Keratinocyte (primary cell): ENCODE measurements at regions not wholly inside any gene's neighbourhood (a gene's known extent, or its start where the extent isn't known, plus 50 kb on each side); places are given as distances from the start of the nearest gene placed in this dataset.

Source experiments
- DNase-seq: peaks from one replicate; pipeline ENCODE4 v3.0.0-alpha.2; 2011; ENCODE audit warnings: low read depth, missing footprints, low spot score
- FAIRE-seq: peaks from 2 replicates; lab custom pipeline; 2011; peaks lifted over from hg19 to GRCh38; lab: Jason Lieb, UNC
- H2AFZ ChIP-seq: 2 replicates; pipeline ENCODE4 v1.6.0; 2012; ENCODE audit warnings: low read length, control low read depth, inconsistent platforms; ENCODE audit not compliant: control insufficient read depth
- H3K27ac ChIP-seq: 2 replicates; pipeline ENCODE4 v1.5.1; 2011; ENCODE audit warnings: low read length; ENCODE audit not compliant: control insufficient read depth, insufficient read depth
- H3K27me3 ChIP-seq: 3 replicates; pipeline ENCODE4 v1.6.0; 2011; ENCODE audit warnings: low read length; ENCODE audit not compliant: control insufficient read depth, insufficient read depth; ENCODE audit errors: extremely low read depth
- H3K36me3 ChIP-seq, 2 experiments: 2 replicates in 1 of 2; 3 replicates in 1 of 2; pipeline ENCODE4 v1.5.1; 2011; ENCODE audit warnings: low read length in 2 of 2, mild to moderate bottlenecking in 1 of 2; ENCODE audit not compliant: control insufficient read depth in 2 of 2, insufficient read depth in 2 of 2; ENCODE audit errors: extremely low read depth in 1 of 2
- H3K4me1 ChIP-seq: 3 replicates; pipeline ENCODE4 v1.5.1; 2011; ENCODE audit warnings: low read length; ENCODE audit not compliant: control insufficient read depth, insufficient read depth; ENCODE audit errors: extremely low read depth
- H3K4me2 ChIP-seq: 3 replicates; pipeline ENCODE4 v1.6.0; 2011; ENCODE audit warnings: low read depth, low read length; ENCODE audit not compliant: control insufficient read depth, insufficient read depth; ENCODE audit errors: extremely low read depth
- H3K4me3 ChIP-seq, 3 experiments: fragments of 200-600 bp in 1 of 3; sonication (generic) in 1 of 3; 2 replicates in 2 of 3; 3 replicates in 1 of 3; pipeline ENCODE4 v1.5.1; 2011 to 2016; ENCODE audit warnings: low read length in 3 of 3, mild to moderate bottlenecking in 3 of 3, control low read depth in 2 of 3, inconsistent platforms in 1 of 3, low read depth in 1 of 3, mixed read lengths in 1 of 3, mixed run types in 1 of 3, moderate library complexity in 1 of 3; ENCODE audit not compliant: control insufficient read depth in 2 of 3, insufficient read depth in 2 of 3; ENCODE audit errors: extremely low read depth in 1 of 3
- H3K79me2 ChIP-seq: 2 replicates; pipeline ENCODE4 v1.6.0; 2012; ENCODE audit warnings: low read length; ENCODE audit not compliant: control insufficient read depth, insufficient read depth
- H3K9ac ChIP-seq: 3 replicates; pipeline ENCODE4 v1.6.0; 2011; ENCODE audit warnings: low read length; ENCODE audit not compliant: control insufficient read depth, insufficient read depth; ENCODE audit errors: extremely low read depth
- H3K9me1 ChIP-seq: 3 replicates; pipeline ENCODE4 v1.6.0; 2011; ENCODE audit warnings: low read length; ENCODE audit not compliant: control insufficient read depth, insufficient read depth; ENCODE audit errors: extremely low read depth
- H3K9me3 ChIP-seq: 2 replicates; pipeline ENCODE4 v1.5.1; 2012; ENCODE audit warnings: low read depth, low read length; ENCODE audit not compliant: control insufficient read depth
- H4K20me1 ChIP-seq: 3 replicates; pipeline ENCODE4 v1.6.0; 2011; ENCODE audit warnings: low read length; ENCODE audit not compliant: control insufficient read depth, insufficient read depth; ENCODE audit errors: extremely low read depth
- CTCF ChIP-seq, 3 experiments: IDR thresholded peaks in 1 of 3; conservative IDR thresholded peaks in 1 of 3; optimal IDR thresholded peaks in 1 of 3; 2 replicates in 2 of 3; 3 replicates in 1 of 3; pipeline versions ENCODE3 to v1.5.1; 2011; ENCODE audit warnings: low read length in 3 of 3, mild to moderate bottlenecking in 3 of 3, moderate library complexity in 2 of 3, control low read depth in 1 of 3, inconsistent platforms in 1 of 3; ENCODE audit not compliant: insufficient read depth in 2 of 3; ENCODE audit errors: extremely low read depth in 1 of 3
- EZH2 ChIP-seq: IDR thresholded peaks from one replicate; pipeline ENCODE4 v1.6.1; 2012; ENCODE audit warnings: inconsistent platforms, mild to moderate bottlenecking, low read length, moderate library complexity
- dilution Hi-C: fragments of 300-500 bp; cut with MboI; formaldehyde crosslinking; loops from one replicate; pipeline ENCODE4 v1.7.0; 2020; ENCODE audit warnings: low sequenced_read_pairs; ENCODE audit not compliant: extremely low pct_ligation_motif_present

DNA sequence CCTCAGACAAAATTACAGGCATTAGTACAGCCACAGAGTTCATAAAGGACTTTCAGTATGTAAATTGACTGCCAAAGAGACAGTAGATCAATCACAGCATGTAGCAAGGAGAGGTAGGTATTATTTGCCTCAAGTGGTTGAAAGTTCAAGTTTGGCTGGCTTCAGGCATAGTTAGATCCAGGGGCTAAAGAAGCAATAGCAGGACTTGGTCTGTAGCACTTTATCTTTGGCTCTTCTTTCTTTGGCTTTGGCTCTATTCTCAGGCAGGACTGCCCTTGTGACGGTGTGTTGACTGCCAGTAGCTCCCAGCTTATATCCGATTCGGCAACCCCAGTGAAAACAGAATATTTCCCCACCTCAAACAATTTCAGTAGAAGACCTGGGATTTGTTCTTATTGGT, 346.0 kb upstream of the TBX3 start:
- Histone ChIP-seq H2AFZ (no peak overlapping the region), H3K9ac (no peak overlapping the region), H3K9me3 (no peaks in the 10 kb centered on the region), H3K9me1 (no peaks in the 10 kb centered on the region), H3K27me3 (no peaks in the 10 kb centered on the region), H3K27ac (no peak overlapping the region), H3K4me2 (no peak overlapping the region), H4K20me1 (no peaks in the 10 kb centered on the region), H3K79me2 (no peaks in the 10 kb centered on the region), H3K36me3 (no peaks in the 10 kb centered on the region), H3K4me3 (no peak overlapping the region), H3K4me1 (no peaks in the 10 kb centered on the region)
- FAIRE-seq (no peak), DNase-seq (no peak)
- TF ChIP-seq CTCF (optimal IDR thresholded peaks at IDR 0.05 in 1 of 3, IDR thresholded peaks at IDR 0.05 in 1 of 3, conservative IDR thresholded peaks at IDR 0.05 in 1 of 3; ENCODE audit: extremely low read depth in 1 of 3, insufficient read depth in 2 of 3, low read length in 3 of 3) (no peak), EZH2 (no peak)
- dilution Hi-C loops = no loop called here

- DNase-seq = no peak
- TF ChIP-seq EZH2 = no peak
- no peak for TF ChIP-seq CTCF (optimal IDR thresholded peaks at IDR 0.05 in 1 of 3, IDR thresholded peaks at IDR 0.05 in 1 of 3, conservative IDR thresholded peaks at IDR 0.05 in 1 of 3; ENCODE audit: extremely low read depth in 1 of 3, insufficient read depth in 2 of 3, low read length in 3 of 3)
- no peak overlapping the region for H3K27ac ChIP-seq
- no peaks in the 10 kb centered on the region for H3K4me1 ChIP-seq
- no peaks in the 10 kb centered on the region for H3K36me3 ChIP-seq
- no peaks in the 10 kb centered on the region for H3K27me3 ChIP-seq
- H4K20me1 ChIP-seq = no peaks in the 10 kb centered on the region
- H3K9me3 ChIP-seq = no peaks in the 10 kb centered on the region
- no peak overlapping the region for H3K4me2 ChIP-seq
- FAIRE-seq = no peak
- no peak overlapping the region for H2AFZ ChIP-seq
- H3K4me3 ChIP-seq = no peak overlapping the region
- no peaks in the 10 kb centered on the region for H3K79me2 ChIP-seq
- no peaks in the 10 kb centered on the region for H3K9me1 ChIP-seq
- H3K9ac ChIP-seq = no peak overlapping the region
- dilution Hi-C loops = no loop called here
Measured at GRCh38 chr12:115024531-115024930, 340.6 kb upstream of the TBX3 start.
